ENCODE measurements at regions not wholly inside any gene's neighbourhood (a gene's known extent, or its start where the extent isn't known, plus 50 kb on each side); places are given as distances from the start of the nearest gene placed in this dataset.

DNA sequence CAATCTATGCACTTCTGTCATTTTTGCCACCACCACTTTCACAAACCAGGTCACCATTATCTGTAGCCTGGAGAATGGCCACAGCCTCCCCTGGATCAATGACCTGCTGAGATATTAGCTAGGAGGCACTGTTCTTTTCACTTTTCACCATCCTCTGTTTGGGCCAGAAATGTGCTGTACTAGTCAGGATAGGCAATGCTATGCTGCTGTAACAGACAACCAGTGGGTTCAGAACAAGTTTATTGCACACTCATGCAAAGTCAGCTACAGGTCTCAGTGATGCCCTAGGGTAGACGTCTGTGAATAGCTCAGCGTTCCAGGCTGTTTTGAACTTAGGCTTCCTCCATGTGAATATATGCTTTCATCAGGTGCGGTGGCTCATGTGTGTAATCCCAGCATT, 231.5 kb downstream of the SUDS3 start:
- no peak for DNase-seq (ENCODE audit: low spot score)

DNA sequence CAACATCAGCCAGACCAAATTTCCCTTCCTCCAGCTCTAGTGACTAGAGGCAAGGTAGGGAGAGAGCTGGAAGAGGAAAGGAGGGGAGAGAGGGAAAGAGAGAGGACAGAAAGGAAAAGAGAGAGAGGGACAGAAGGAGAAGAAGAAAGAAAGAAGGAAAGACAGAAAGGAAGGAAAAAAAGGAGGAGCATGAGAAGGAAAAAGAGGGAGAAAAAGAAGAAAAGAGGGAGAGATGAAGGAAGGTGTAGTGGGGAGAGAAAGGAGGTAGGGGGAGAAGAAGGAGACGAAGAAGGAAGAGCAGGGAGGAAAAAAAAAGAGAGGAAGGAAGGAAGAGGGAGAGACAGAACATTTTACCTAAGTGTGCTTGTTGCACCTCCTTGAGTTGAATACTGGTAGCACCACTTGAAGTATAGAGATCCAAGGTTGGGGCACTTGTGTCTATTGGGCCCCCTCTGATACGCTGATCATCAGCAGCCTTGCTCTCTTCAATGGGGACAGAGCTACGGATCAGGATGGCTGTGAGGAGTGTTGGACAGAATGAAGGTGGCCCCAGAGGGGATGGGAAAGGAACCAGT, 232.5 kb downstream of the SUDS3 start:
- no peak for DNase-seq (ENCODE audit: low spot score)

DNA sequence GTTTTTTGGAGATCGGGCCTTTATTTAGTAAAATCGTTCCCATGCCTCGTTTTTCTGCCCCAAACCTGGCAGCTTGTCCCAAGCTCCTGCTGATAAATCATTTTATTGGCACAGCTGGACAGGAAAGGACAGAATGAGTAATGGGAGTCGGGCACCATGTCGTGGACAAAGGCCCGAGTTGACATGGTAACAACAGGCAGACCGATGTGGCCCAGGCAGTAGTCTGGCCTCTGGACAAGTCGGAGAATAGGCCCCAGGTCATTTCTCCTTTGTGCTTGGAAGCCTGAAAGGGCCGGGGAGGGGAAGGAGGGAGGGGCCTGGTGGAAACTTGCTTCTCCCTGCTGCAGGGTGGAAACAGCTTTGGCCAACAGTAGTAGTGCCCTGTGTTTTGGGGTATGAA, 234.9 kb downstream of the SUDS3 start:
- no peak for DNase-seq (ENCODE audit: low spot score)

DNA sequence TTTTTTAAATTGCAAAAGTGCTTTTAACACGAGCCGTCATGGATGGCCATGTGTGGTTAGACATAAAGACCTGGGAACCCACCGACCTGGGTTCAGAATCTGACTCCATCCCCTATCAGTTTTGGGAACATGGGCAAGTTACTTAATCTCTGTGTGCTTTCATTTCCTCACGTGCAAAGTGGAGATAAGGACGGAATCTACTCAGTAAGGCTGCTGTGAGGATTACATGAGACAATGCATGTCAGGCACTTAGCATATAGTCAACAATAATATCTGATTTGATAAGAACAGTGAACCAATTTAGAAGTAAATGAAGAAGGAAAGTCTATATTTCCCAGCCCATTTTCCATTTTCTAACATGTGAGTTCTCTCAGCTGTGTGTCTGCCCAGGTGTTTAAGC, 235.4 kb downstream of the SUDS3 start:
- no peak for DNase-seq (ENCODE audit: low spot score)

DNA sequence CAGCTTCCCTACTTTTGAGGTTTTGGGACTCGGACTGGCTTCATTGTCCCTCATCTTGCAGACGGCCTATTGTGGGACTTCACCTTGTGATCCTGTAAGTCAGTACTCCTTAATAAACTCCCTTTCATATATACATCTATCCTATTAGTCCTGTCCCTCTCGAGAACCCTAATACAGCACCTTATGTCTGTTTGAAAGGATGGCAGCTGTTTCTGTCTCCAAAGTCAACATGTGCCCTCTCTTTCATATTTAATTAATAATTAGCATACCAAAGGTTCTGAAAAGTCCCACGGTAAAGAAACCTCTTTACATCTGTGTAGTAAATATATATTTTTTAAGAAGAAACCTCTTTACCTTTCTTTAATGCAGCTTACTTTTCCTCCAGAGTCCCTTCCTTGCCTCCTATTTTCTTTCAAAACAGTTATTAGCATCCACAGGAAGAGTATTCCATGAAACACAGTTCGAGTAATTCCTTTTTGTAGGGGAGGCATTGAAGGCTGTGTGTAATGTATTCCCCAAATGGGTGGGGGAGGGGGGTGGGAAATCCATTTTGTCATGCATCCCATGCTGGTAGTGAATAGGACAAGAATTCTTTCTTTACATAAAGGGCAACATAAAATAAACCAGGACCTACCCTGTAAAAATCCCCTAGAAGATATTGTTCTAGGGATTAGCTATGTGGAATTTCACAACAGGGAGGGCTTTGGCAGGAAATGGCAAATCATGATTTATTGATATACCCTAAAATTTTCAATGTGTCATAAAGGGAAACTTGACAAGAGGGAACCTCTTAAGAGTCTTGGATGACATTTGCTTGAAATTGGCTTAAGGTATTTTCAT, 241.5 kb downstream of the SUDS3 start:
- no peak for DNase-seq (ENCODE audit: low spot score)

DNA sequence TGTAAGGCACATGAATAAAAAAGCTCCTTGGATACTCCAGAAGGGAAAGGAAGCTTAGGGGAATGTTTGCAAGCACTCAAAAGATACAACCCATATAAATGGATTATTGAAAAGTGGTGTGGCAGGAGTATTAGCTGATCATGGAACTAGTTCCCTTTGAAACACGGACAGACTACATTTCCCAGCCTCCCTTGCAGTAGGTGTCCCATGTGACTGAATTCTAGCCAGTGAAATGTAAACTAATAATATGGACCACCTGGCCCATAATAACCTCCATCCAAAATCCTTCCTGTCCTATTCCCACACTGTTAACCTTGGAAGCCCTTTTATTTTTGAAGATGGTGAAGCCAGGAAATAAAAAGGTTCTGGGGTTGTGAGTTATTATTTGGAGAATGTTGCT, 242.3 kb downstream of the SUDS3 start:
- DNase-seq (ENCODE audit: low spot score), result no peak

DNA sequence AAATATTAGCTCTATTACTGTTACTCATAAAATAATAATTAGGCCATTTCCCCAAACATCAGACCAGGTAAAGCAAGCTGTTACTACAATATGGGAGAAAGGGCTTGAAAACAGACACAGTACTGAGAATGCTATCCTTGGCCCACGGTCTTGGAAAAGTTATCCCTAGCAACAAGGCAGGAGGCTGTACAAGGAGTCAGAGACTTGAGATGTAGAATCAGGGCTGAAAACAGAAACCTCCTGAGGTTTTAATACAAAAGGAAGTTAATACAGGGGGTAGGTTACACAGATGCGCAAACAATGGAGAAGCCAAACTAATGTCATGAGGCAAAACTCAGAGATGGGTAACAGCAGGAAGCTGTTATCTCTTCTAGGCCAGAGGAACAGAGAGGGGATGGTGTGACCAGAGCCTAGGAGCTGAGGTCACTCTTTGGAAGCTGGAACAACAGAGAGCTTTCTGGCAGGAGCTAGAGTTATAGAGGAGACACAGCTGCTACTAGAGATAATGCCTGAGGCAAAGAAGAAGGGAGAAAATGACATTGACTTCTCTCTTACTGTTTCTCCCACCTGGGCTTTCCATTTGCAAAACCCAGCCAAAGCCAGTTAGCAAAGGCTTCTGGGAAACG, 248.8 kb downstream of the SUDS3 start:
- DNase-seq (ENCODE audit: low spot score), result no peak

DNA sequence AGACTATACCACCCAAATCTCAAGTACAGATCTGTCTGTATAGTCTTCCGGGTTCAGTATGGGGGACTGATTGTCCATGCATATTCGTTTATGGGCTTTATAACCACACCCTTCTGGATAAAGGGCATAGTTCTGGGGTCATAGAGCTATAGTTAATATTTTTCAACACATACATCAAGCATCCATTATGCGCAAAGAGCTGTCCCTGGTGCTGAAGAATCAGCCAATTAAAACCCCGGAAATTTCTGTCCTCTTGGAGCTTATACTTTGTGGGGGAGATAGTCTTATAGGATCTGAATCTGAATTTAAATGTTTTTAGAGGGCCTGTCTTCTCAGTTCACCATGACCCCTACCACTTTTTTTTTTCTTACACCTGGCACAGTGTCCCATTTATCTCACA, 256.7 kb downstream of the SUDS3 start:
- no peak for DNase-seq (ENCODE audit: low spot score)

DNA sequence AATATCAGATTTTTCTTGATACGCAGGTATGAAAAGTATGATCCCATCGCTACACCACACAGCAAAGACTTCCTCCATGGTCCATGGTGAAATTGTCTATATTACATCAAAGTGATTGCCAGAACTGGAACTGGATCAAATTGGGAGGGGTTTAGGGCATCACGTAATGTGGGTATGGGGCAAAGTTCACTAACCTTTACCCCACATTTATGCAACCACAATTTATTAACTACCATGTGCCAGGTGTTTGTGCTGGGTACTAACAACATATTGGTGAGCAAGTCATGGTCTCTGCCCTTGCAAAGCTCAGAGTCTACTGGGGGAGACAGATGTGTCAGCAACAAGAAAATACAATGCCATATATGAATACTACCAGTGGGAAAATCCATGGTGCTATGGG, 258.9 kb downstream of the SUDS3 start:
- DNase-seq (ENCODE audit: low spot score), result no peak

DNA sequence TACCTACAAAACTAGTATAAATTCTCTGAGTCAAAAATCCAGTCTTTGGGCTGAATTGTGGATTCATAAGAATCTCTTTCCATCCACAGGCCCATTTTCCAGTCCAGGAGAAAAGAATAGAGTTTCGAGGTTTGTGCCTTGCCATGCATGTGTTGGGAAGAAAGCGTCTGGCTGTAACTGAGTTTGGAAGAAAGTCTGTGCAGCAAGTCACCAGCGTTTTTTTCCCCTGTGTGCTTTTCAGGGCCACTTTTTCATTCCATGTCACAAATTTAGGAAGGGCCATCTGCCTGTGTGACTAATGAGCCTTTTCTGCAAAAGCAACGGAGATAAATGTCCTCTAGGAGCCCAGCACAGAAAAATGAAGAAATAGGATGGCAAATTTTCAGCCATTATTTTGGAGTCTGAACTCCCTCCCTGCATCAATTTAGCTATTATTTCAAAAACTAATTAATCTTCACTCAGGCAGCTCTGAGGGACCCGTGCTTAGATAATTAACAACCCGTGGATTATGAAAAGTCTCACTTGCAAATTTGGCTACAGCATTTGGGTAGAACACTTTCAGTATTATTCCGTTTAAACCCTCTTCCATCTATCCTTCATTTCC, 261.5 kb downstream of the SUDS3 start:
- no peak for DNase-seq (ENCODE audit: low spot score)

DNA sequence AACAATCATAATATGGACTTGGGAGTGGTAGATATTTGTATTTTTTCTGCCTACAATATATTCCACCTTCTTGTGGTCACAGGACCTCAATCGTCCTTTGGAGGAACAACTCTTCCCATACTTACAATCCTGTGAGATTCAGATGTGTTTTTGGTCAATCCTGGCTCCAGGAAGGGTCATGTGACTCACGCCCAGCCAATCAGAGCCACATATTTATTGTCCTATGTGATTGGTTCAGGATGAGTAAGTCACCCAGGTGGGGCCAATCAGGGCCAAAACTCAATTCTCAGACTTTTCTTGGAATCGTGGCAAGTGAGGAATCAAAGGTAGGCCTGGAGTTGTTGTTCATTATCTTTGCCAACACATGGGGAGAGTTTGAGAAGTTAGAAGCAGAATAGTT, 264.9 kb downstream of the SUDS3 start:
- no peak for DNase-seq (ENCODE audit: low spot score)

DNA sequence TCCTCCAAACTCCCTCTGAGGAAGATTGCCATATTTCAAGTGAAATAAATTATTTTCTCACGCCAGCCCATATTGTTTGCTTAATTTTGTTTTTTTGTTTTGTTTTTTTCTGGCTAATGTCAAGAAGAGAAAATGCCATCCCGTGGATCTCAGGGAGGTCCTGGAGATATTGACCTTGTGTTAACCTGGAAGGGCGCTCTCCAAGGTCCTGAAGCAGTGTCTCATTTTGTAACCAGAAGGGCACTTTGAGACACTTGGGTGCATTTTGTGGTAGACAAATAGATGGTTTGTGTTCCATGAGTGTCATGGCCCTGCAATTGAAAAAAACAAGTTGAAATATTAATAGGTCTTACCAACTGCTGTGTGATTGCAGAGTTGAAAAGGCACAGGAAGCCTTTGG, 268.9 kb downstream of the SUDS3 start:
- DNase-seq (ENCODE audit: low spot score), result no peak

DNA sequence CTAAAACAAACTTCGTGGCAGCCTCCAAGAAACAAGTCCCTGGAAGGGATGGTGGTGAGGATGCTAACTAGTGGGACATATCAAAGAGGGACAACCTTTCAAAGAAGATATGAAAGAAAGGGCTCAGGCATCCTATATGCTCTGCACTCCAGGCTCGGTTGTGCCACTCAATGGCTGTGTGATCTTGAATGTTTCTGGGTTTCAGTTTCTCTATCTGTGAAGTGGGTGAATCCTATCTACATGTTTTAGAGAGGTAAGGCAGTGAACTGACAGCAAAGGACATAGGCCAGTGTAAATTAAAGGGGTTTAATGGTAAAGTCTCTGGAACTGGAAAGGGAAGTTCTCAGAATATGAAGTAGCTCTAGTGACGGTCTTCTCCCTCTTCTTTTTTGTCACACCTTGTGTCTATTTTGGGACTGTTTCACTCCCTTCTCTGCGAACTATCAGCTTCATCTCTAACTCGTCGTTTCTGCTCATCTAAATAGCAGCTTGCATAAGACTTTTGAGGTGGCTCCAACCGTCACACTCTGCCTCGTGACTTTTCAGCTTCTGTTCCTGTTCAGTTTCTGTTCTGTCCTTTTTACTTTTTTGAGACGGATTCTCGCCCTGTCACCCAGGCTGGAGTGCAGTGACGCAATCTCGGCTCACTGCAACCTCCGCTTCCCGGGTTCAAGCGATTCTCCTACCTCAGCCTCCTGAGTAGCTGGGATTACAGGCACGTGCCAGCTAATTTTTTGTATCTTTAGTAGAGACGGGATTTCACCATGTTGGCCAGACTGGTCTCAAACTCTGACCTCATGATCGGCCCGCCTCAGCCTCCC, 273.6 kb downstream of the SUDS3 start:
- no peak for DNase-seq (ENCODE audit: low spot score)

DNA sequence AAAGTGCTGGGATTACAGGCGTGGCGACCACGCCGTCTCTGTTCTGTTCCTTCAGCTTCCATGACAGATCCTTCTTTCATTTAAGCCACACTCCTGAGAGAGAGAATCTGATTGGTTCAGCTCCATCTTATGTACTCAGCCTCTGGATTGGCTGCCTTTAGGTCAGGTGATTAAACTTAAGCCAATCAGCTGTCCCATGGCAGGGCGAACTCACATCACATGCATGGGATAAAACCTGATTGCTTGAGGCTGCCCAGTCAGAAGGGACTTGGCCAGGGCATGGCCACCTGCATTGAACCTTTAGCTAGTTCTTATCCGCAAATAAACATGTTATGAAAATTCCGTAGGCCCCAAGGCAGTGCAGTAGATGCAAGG, 274.2 kb downstream of the SUDS3 start:
- DNase-seq (ENCODE audit: low spot score), result no peak

DNA sequence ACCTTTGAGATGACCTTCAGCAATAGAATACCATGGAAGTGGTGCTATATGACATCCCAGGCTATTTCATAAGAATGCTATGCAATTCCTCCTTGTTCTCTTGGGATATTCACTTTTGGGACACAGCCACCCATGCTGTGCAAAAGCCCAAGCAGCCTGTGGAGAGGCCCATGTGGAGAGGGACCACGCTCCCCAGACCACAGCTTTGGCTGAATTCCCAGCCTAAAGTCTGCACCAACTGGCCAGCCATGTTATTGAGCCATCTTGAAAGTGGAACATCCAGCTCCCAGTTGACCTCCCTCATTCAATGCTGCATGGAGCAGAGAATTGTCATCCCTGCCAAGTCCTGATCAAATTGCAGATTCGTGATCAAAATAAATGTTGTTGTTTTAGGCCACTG, 275.1 kb downstream of the SUDS3 start:
- DNase-seq (ENCODE audit: low spot score), result no peak

DNA sequence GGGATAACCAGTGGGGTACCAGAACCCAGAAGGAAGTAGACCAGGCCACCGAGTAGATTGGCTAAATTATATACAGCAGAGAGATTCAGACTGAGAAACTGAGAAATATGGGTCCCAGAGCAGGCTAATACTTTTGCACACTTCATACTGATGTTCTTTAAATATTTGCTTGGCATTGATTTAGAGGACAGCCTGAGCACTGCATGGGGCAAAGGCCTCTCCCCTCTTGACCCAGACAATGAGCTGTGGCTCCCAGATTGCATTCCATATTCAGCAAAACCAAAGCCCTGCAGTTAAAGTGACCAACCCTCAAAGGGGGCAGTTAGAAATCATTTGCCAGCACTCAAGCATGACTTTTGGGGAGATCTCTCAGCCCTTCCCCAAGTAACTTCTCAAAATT, 279.2 kb downstream of the SUDS3 start:
- DNase-seq (ENCODE audit: low spot score), result no peak

DNA sequence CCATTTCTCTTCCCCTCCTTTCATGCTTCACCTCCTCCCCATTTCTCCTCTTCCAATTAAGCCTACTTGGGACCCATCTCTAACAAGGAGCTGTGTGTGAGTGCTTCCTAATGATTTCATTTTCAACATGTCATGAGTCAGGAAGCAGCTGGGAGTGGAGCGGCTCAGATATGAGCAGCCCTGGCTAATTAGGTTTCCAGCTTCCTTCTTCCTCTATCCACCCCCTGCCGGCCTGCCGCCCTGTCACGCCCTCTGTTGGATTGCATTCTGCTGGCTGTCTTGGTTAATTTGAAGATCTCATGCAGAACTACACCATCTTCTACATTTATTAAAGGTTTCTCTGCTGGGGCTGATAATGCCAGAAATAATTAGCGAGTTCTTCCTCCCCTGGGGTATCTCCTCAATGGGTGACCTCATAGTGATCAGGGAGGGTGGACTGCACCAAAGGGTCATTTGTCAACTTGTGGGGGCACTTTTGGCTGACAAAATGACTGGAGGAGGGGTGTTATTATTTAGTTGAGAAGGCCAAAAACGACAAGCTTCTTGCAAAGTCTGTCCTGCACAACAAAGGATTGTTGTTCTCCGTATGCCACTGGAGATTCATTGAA, 300.9 kb upstream of the SRRM4 start:
- no peak for DNase-seq (ENCODE audit: low spot score)

DNA sequence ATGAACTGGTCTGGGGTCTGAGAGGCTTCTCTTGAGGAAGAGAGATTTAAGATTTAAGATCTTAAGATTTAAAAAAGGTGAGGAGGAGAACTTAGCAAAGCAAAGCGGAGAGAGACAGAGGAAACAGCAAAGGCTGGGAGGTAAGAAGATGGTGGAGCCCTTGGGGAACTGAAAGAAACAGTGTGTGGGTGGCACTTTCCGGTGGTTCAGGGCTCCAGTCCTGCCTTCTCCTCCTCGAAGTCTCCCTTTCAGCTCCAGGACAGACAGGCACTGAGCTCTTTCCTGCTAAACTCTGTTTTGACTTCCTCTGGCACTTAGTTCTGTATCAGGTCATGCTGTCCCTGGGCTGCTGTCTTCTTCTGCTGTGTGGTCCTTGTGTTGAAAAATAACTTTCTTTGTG, 298.7 kb upstream of the SRRM4 start:
- no peak for DNase-seq (ENCODE audit: low spot score)

DNA sequence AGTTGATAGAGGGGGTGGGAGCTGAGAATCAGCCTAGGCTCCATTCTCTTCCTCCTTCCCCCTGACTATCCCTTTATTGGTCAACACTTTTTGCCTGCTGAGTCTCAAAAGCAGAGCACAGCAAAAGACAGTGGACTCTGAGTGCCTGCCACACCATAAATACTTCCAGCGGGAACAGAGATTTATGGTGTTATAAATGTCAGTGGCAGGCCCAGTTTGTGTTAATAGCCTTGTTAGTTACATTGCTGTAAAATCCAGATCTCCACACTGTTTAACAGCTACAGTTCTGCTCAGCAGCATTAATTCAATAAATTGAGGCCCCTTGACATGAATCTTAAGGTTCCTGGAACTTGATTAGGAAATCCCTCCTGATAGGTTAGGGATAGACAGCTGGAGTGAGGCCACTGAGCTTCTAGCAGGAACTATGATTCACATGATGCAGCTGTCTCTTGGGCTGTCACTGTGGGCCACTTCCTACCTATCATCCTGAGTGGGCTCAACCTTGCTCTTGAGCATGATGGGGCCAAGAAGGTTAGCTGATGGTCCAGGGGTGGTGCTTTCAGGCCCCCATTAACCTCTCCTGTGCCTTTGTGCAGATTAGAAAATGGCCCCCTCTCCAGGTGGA, 295.2 kb upstream of the SRRM4 start:
- no peak for DNase-seq (ENCODE audit: low spot score)

DNA sequence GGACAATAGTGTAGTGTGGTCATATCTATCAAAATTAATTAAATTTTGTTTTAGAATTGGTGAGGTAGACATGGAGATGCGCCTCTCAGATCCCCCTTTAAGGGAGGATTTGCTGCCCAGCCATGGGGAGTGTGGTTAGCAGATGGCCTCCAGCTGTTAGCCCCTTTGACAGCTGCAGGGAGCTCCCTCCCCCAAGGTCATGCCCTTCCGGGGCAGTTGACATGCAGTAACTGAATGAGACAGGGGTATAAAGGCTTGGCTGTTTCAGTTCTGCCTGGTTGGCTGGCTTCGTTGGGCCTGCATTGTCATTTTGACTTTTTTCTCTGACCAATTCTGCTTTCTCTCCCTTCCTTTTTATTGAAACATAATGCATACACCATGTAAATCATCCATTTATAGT, 291.5 kb upstream of the SRRM4 start:
- DNase-seq (ENCODE audit: low spot score), result no peak

DNA sequence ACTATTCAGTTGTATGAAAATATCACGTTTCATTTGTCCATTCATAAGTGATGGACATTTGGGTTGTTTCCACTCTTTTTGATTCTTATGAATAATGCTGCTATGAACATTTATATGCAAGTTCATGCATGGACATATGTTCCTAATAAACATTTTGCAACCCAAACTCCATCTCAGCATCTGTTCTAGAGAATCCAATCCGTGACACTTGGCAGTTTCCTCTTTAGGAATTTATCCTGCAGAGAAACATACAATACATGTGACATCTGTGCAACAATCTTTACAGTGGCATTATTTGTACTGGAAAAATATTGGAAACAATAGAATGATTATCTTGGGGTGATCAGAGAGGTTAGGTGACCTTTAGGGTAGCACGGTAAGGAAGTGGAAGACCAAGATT, 290.8 kb upstream of the SRRM4 start:
- no peak for DNase-seq (ENCODE audit: low spot score)

Data from AG08396 (cell line).